ENCODE measurements at regions not wholly inside any gene's neighbourhood (a gene's known extent, or its start where the extent isn't known, plus 50 kb on each side); places are given as distances from the start of the nearest gene placed in this dataset.

GRCh38 chr1:192099328-192099727, 58.9 kb upstream of the RGS18 start:
- no peak for DNase-seq (ENCODE audit: low read depth, low spot score)
- Mint-ChIP-seq H3K4me1 (no peaks in the 10 kb centered on the region), H3K27ac (ENCODE audit: unreplicated experiment) (no peak overlapping the region), H3K27me3 (ENCODE audit: low read depth) (no peaks in the 10 kb centered on the region), H3K4me3 (no peak overlapping the region), H3K9me3 (peaks cover 2% of the 10 kb centered on the region), H3K36me3 (ENCODE audit: low read depth) (no peaks in the 10 kb centered on the region)
- no peak for TF ChIP-seq CTCF (conservative IDR thresholded peaks at IDR 0.05)

- Mint-ChIP-seq H3K4me3 (no peak overlapping the region), H3K27me3 (ENCODE audit: low read depth) (no peaks in the 10 kb centered on the region), H3K27ac (ENCODE audit: unreplicated experiment) (no peak overlapping the region), H3K9me3 (peaks cover 2% of the 10 kb centered on the region), H3K4me1 (no peaks in the 10 kb centered on the region), H3K36me3 (ENCODE audit: low read depth) (no peaks in the 10 kb centered on the region)
- TF ChIP-seq CTCF (conservative IDR thresholded peaks at IDR 0.05), result no peak
- no peak for DNase-seq (ENCODE audit: low read depth, low spot score)
These were observed 57.4 kb upstream of the RGS18 start for GRCh38 chr1:192100686-192101468.

GRCh38 chr1:192104128-192104527, 54.1 kb upstream of the RGS18 start:
- Mint-ChIP-seq H3K9me3 (peaks cover 2% of the 10 kb centered on the region), H3K4me3 (no peak overlapping the region), H3K36me3 (ENCODE audit: low read depth) (no peaks in the 10 kb centered on the region), H3K4me1 (no peaks in the 10 kb centered on the region), H3K27me3 (ENCODE audit: low read depth) (no peaks in the 10 kb centered on the region), H3K27ac (ENCODE audit: unreplicated experiment) (no peak overlapping the region)
- no peak for TF ChIP-seq CTCF (conservative IDR thresholded peaks at IDR 0.05)
- no peak for DNase-seq (ENCODE audit: low read depth, low spot score)

- H3K36me3 Mint-ChIP-seq (ENCODE audit: low read depth), result no peaks in the 10 kb centered on the region
- H3K27ac Mint-ChIP-seq (ENCODE audit: unreplicated experiment), result no peak overlapping the region
- H3K4me3 Mint-ChIP-seq, result no peak overlapping the region
- H3K27me3 Mint-ChIP-seq (ENCODE audit: low read depth), result no peaks in the 10 kb centered on the region
- TF ChIP-seq CTCF (conservative IDR thresholded peaks at IDR 0.05), result no peak
- no peaks in the 10 kb centered on the region for H3K4me1 Mint-ChIP-seq
- H3K9me3 Mint-ChIP-seq, result peaks cover 2% of the 10 kb centered on the region
- DNase-seq (ENCODE audit: low read depth, low spot score), result no peak
These were observed 53.4 kb upstream of the RGS18 start for GRCh38 chr1:192104852-192105251.

GRCh38 chr1:192108161-192108560, 50.1 kb upstream of the RGS18 start:
- no peaks in the 10 kb centered on the region for H3K27me3 Mint-ChIP-seq (ENCODE audit: low read depth)
- H3K9me3 Mint-ChIP-seq, result peaks cover 3% of the 10 kb centered on the region
- TF ChIP-seq CTCF (conservative IDR thresholded peaks at IDR 0.05), result no peak
- H3K4me3 Mint-ChIP-seq, result no peak overlapping the region
- no peak overlapping the region for H3K27ac Mint-ChIP-seq (ENCODE audit: unreplicated experiment)
- no peaks in the 10 kb centered on the region for H3K4me1 Mint-ChIP-seq
- DNase-seq (ENCODE audit: low read depth, low spot score), result no peak
- no peaks in the 10 kb centered on the region for H3K36me3 Mint-ChIP-seq (ENCODE audit: low read depth)

Data from neural crest cell (in vitro differentiated cells).